Kidney capillary endothelial cell (primary cell): ENCODE measurements at regions not wholly inside any gene's neighbourhood (a gene's known extent, or its start where the extent isn't known, plus 50 kb on each side); places are given as distances from the start of the nearest gene placed in this dataset.

Source experiments
- DNase-seq: peaks from one replicate; pipeline ENCODE4 v3.0.0-alpha.2; 2018; ENCODE audit warnings: low spot score

GRCh38 chr13:40480012-40480914 lies 186.2 kb downstream of the FOXO1 start:
- no peak for DNase-seq

GRCh38 chr13:40480915-40481516 lies 185.4 kb downstream of the FOXO1 start:
- no peak for DNase-seq

GRCh38 chr13:40483601-40484000 lies 182.8 kb downstream of the FOXO1 start:
- DNase-seq = no peak

GRCh38 chr13:40484101-40484800 lies 182.2 kb downstream of the FOXO1 start:
- no peak for DNase-seq

GRCh38 chr13:40484974-40485373 lies 181.5 kb downstream of the FOXO1 start:
- DNase-seq = no peak

GRCh38 chr13:40485611-40486517 lies 180.6 kb downstream of the FOXO1 start:
- DNase-seq = no peak

GRCh38 chr13:40486518-40487163 lies 179.8 kb downstream of the FOXO1 start:
- DNase-seq = no peak

- no peak for DNase-seq
Measured at GRCh38 chr13:40488869-40489391, 177.5 kb downstream of the FOXO1 start.

GRCh38 chr13:40490086-40490758 lies 176.2 kb downstream of the FOXO1 start:
- no peak for DNase-seq

- no peak for DNase-seq
Measured at GRCh38 chr13:40492511-40492910, 173.9 kb downstream of the FOXO1 start.

GRCh38 chr13:40494513-40494912 lies 171.9 kb downstream of the FOXO1 start:
- DNase-seq = no peak

- DNase-seq = no peak
Measured at GRCh38 chr13:40494946-40495620, 171.4 kb downstream of the FOXO1 start.

GRCh38 chr13:40495621-40496001 lies 170.8 kb downstream of the FOXO1 start:
- no peak for DNase-seq

- no peak for DNase-seq
Measured at GRCh38 chr13:40496035-40496810, 170.2 kb downstream of the FOXO1 start.

GRCh38 chr13:40498461-40498860 lies 168.0 kb downstream of the FOXO1 start:
- DNase-seq = no peak

- no peak for DNase-seq
Measured at GRCh38 chr13:40502236-40502635, 164.2 kb downstream of the FOXO1 start.

GRCh38 chr13:40503011-40503410 lies 163.4 kb downstream of the FOXO1 start:
- no peak for DNase-seq

GRCh38 chr13:40503966-40504591 lies 162.4 kb downstream of the FOXO1 start:
- DNase-seq = peak; percentile 99

GRCh38 chr13:40504641-40505040 lies 161.8 kb downstream of the FOXO1 start:
- no peak for DNase-seq
